ENCODE measurements at regions not wholly inside any gene's neighbourhood (a gene's known extent, or its start where the extent isn't known, plus 50 kb on each side); places are given as distances from the start of the nearest gene placed in this dataset.

DNA sequence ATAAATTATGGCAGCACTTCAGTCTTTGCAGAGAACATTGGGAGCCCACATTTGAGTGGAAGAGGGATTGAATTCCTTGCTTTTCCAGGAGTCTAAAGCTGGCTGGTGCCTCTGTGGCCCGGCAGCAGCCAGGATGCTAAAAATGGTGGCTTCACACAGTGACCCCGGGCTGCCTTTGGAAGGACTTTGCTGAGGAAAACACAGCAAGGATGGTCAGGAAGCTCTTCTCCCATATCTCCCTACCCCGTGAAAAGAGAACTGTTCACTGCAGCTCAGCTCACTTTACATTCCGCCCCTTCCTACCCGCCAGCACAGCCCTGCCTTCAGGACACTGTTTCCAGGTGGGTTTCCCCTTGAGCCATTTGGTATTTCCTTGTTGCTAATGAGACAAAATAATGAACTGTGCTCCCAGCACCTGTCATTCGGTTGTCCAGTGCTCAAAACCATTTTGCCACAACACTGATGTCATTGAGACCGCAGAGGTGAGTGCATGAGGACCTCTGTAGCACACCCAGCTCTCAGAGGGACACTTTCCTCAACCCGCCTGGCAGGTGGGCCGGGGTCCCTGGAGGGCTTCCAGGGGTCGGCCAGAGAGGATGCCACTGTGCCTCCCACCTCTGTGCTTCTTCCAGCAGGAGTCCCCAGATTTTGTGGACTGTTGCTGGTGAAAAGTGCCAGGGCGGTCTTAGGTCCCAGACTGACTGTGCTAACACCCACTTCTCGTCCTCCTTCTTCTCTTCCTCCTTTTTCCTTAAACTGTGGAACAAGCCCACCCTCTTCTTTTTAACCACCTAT, 255.7 kb upstream of the PPP2R2D start:
- WGBS, 2 donors: 79 to 81% methylated on average over 12 of the region's 12 CpGs
- intact Hi-C loops (cut with DNase I; ENCODE audit: low total_unique reads): no loop called here
- TF ChIP-seq POLR2A (IDR thresholded peaks at IDR 0.05): no peak
- TF ChIP-seq, protein P1, sequence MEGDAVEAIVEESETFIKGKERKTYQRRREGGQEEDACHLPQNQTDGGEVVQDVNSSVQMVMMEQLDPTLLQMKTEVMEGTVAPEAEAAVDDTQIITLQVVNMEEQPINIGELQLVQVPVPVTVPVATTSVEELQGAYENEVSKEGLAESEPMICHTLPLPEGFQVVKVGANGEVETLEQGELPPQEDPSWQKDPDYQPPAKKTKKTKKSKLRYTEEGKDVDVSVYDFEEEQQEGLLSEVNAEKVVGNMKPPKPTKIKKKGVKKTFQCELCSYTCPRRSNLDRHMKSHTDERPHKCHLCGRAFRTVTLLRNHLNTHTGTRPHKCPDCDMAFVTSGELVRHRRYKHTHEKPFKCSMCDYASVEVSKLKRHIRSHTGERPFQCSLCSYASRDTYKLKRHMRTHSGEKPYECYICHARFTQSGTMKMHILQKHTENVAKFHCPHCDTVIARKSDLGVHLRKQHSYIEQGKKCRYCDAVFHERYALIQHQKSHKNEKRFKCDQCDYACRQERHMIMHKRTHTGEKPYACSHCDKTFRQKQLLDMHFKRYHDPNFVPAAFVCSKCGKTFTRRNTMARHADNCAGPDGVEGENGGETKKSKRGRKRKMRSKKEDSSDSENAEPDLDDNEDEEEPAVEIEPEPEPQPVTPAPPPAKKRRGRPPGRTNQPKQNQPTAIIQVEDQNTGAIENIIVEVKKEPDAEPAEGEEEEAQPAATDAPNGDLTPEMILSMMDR (IDR thresholded peaks at IDR 0.05): no peak
- peak in 1 of 2 donors; percentile 26 for DNase-seq (ENCODE audit: low spot score in 2 of 2)
- H3K4me3 ChIP-seq (ENCODE audit: low read depth, poor library complexity, severe bottlenecking): no peak overlapping the region

DNA sequence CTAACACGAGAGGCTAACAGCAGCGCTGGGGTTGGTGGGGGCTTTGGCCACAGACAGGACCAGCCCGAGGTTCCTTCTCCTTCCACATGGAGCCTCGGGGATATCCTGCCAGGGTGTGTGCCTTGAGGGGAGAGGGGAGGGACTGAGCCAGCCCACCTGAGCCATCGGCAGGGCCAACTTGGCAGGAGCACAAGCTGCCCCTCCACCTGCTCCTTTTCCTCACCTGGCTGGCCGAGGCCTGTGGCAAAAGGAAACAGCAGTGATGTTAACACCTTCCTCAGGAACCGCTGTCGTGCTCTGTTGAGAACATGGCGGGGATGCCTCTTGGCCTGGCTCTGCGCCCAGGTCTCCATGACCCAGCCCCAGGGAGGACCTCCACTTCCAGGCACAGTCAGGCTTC, 255.1 kb upstream of the PPP2R2D start:
- intact Hi-C loops (cut with DNase I; ENCODE audit: low total_unique reads): no loop called here
- TF ChIP-seq, protein P1 (IDR thresholded peaks at IDR 0.05): no peak
- DNase-seq (ENCODE audit: low spot score in 2 of 2): peak in 1 of 2 donors; percentile 78
- H3K4me3 ChIP-seq (ENCODE audit: low read depth, poor library complexity, severe bottlenecking): no peak overlapping the region
- WGBS, 2 donors: 87 to 95% methylated on average over 8 to 10 of the region's 10 CpGs

DNA sequence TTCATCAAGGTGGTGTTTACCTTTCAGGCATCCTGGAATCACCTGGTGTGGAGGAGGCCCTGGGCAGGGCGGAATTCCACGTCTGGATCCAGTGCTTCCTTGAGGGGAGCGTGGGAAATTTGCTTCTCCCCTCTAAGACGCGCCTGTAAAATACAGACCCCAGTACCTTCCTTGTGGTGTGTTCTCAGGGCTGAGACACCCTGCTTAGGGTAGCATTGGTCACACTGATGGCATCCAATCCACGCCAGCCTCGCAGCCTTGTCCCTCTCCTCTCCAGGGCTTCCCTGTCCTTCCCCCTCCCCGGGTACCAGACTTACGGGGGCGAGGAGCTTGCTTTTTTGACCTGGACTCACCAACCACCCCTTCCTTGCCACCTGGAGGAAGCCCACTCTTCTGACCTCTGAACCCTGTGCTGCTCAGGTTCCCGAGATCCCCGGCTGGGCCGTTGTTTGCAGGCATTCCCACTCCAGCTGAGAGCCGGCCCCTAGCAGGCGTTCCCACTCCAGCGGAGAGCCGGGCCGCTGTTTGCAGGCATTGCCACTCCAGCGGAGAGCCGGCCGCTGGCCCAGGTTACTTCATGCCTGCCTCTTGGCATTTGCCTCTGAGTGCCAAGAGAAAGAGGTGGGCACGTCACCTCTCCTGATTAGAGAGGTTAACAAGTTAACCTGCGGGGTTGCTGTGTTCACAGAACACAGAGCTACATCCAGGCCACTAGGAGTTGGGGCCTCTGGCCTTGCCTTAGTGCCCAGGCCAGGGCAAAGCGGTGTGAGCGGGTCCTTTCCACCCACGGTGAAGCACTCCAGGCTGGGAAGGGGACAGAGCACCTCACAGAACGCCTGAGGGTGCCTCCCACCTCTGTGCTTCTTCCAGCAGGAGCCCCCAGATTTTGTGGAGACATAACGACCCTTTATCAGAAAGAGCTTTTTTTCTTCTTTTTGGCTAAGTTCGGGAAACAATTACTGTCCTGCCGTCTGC, 254.0 kb upstream of the PPP2R2D start:
- peak in 1 of 2 donors; percentile 79 for DNase-seq (ENCODE audit: low spot score in 2 of 2)

DNA sequence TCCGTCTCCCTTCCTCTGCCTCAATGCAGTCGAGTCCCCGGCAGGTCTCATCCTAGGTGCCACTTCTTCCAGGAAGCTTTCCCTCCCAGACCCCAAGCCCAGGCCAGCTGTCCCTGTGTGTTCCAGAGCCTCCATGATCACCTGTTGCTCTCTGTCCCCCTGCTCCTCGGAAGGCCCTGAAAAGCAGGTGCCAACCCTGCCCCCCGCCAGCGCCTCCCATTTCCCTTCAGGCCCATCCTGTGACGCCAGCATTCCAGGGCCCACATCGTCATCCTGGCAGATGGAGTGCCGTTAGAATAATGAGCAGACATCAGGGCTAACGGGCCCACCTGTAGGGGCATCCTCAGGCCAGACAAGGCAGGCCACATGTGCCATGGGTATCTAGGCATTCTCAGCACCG, 253.0 kb upstream of the PPP2R2D start:
- intact Hi-C loops (cut with DNase I; ENCODE audit: low total_unique reads): no loop called here
- DNase-seq (ENCODE audit: low spot score in 2 of 2): peak in 1 of 2 donors; percentile 59
- WGBS, 2 donors: 72 to 74% methylated on average over 11 of the region's 11 CpGs

More for the DNA sequence above, 254.0 kb upstream of the PPP2R2D start:
- WGBS, 2 donors: 80 to 83% methylated on average over 30 of the region's 30 CpGs
- intact Hi-C loops (cut with DNase I; ENCODE audit: low total_unique reads): no loop called here
- TF ChIP-seq, protein P1 (IDR thresholded peaks at IDR 0.05): no peak
- TF ChIP-seq POLR2A (IDR thresholded peaks at IDR 0.05): no peak
- no peak overlapping the region for H3K4me3 ChIP-seq (ENCODE audit: low read depth, poor library complexity, severe bottlenecking)

DNA sequence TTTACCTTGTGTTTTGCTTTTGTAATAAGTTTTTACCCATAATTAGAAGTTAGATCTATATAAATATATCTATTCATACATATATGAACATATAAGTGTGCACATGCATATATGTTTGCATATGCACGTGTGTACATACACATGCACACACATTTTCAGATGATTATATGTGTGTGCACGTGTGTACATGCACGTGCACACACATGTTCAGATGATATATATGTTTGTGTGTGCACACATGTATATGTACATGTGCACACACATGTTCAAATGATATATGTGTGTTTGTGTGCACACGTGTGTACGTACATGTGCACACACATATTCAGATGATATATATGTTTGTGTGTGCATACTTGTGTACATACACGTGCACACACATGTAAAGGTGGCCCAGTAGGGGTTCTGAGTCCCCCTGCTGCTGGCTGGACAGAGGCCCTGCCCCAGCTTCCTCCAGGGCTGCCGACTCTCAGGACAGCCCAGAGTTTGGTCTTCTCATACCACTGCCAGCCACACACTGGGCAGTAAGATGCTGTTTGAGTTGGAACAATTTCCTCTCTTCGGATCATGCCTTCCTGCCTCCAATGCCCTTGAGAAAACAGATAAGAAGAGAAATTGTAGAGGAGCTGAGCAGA, 252.3 kb upstream of the PPP2R2D start:
- TF ChIP-seq, protein P1 (IDR thresholded peaks at IDR 0.05): no peak
- TF ChIP-seq POLR2A (IDR thresholded peaks at IDR 0.05): no peak
- H3K4me3 ChIP-seq (ENCODE audit: low read depth, poor library complexity, severe bottlenecking): no peak overlapping the region
- 74 to 76% methylated on average over 8 of the region's 8 CpGs for WGBS, 2 donors
- intact Hi-C loops (cut with DNase I; ENCODE audit: low total_unique reads): no loop called here
- DNase-seq (ENCODE audit: low spot score in 2 of 2): peak in 1 of 2 donors; percentile 57

More for the DNA sequence above, 253.0 kb upstream of the PPP2R2D start:
- TF ChIP-seq, protein P1 (IDR thresholded peaks at IDR 0.05): no peak
- no peak for TF ChIP-seq POLR2A (IDR thresholded peaks at IDR 0.05)
- no peak overlapping the region for H3K4me3 ChIP-seq (ENCODE audit: low read depth, poor library complexity, severe bottlenecking)
